Coronary artery (tissue), 2 donors: ENCODE measurements at regions not wholly inside any gene's neighbourhood (a gene's known extent, or its start where the extent isn't known, plus 50 kb on each side); places are given as distances from the start of the nearest gene placed in this dataset.
"Not testable (repeated sequence)": the region's sequence is repeated elsewhere in the genome, so short reads cannot be mapped to it uniquely, and the experiment has no call there.

Experiments
- DNase-seq: peaks from one replicate; pipeline ENCODE4 v3.0.0-alpha.2; 2017; ENCODE audit warnings: low spot score
- H3K27ac ChIP-seq, 2 donors: fragments of 200-600 bp; sonication (generic); one replicate each; pipeline ENCODE4 v1.5.1; 2016 to 2019
- H3K4me3 ChIP-seq: fragments of 200-600 bp; sonication (generic); 2 replicates; pipeline ENCODE4 v1.5.1; 2016; ENCODE audit warnings: mild to moderate bottlenecking, moderate library complexity
- CTCF ChIP-seq: fragments of 200-600 bp; sonication (generic); IDR thresholded peaks from one replicate; pipeline ENCODE4 v1.5.1; 2019; ENCODE audit warnings: antibody characterized with exemption

GRCh38 chr5:9774472-9775079 lies 144.4 kb upstream of the TAS2R1 start:
- H3K27ac ChIP-seq, result no peak overlapping the region
- TF ChIP-seq CTCF, result no peak
- H3K4me3 ChIP-seq, result no peak overlapping the region
- DNase-seq, result no peak

- DNase-seq, result no peak
- H3K27ac ChIP-seq, result no peak overlapping the region
- no peak for TF ChIP-seq CTCF
- no peak overlapping the region for H3K4me3 ChIP-seq
These were observed 140.9 kb upstream of the TAS2R1 start for GRCh38 chr5:9771079-9771478.

GRCh38 chr5:9766581-9766980 lies 136.4 kb upstream of the TAS2R1 start:
- no peak for DNase-seq
- TF ChIP-seq CTCF, result no peak

GRCh38 chr5:9765419-9766140 lies 135.4 kb upstream of the TAS2R1 start:
- Histone ChIP-seq H3K27ac (no peak overlapping the region), H3K4me3 (no peak overlapping the region)
- TF ChIP-seq CTCF, result no peak
- DNase-seq, result no peak

More at GRCh38 chr5:9766581-9766980, 136.4 kb upstream of the TAS2R1 start:
- Histone ChIP-seq H3K27ac (no peak overlapping the region), H3K4me3 (no peak overlapping the region)

- no peak overlapping the region for H3K27ac ChIP-seq
- TF ChIP-seq CTCF, result no peak
- DNase-seq, result no peak
- no peak overlapping the region for H3K4me3 ChIP-seq
These were observed 131.6 kb upstream of the TAS2R1 start for GRCh38 chr5:9761706-9762105.

GRCh38 chr5:9752670-9753069 lies 122.5 kb upstream of the TAS2R1 start:
- H3K27ac ChIP-seq, DNase-seq, H3K4me3 ChIP-seq: not testable (repeated sequence)

- DNase-seq, result no peak
- TF ChIP-seq CTCF, result no peak
- Histone ChIP-seq H3K4me3 (no peak overlapping the region), H3K27ac (no peak overlapping the region)
These were observed 113.4 kb upstream of the TAS2R1 start for GRCh38 chr5:9743507-9743906.
